ENCODE measurements at regions not wholly inside any gene's neighbourhood (a gene's known extent, or its start where the extent isn't known, plus 50 kb on each side); places are given as distances from the start of the nearest gene placed in this dataset.

GRCh38 chr5:117793963-117794362, 1194.4 kb downstream of the DTWD2 start:
- H3K9me2 ChIP-seq (replicated peaks; ENCODE audit: insufficient read depth, low read length) = no peaks in the 10 kb centered on the region
- DNase-seq = no peak
- H2AFZ ChIP-seq (ENCODE audit: low read length) = no peak overlapping the region
- H3K27ac ChIP-seq (ENCODE audit: low read length) = no peak overlapping the region
- no peak overlapping the region for H3K4me3 ChIP-seq (ENCODE audit: low read length)
- no peaks in the 10 kb centered on the region for H3K79me2 ChIP-seq (ENCODE audit: low read length)
- no peaks in the 10 kb centered on the region for H3K36me3 ChIP-seq (replicated peaks; ENCODE audit: insufficient read depth, low read length)
- H3K4me2 ChIP-seq (ENCODE audit: low read depth, low read length) = no peak overlapping the region
- no peaks in the 10 kb centered on the region for H3F3A ChIP-seq (ENCODE audit: insufficient read depth, low read length)
- H3K9ac ChIP-seq (ENCODE audit: low read length) = no peak overlapping the region
- TF ChIP-seq EZH2 (optimal IDR thresholded peaks at IDR 0.05; ENCODE audit: low read depth, low read length) (no peak), EZH2phosphoT487 (IDR thresholded peaks at IDR 0.05; ENCODE audit: low read length) (no peak)
- TF ChIP-seq, protein P1, sequence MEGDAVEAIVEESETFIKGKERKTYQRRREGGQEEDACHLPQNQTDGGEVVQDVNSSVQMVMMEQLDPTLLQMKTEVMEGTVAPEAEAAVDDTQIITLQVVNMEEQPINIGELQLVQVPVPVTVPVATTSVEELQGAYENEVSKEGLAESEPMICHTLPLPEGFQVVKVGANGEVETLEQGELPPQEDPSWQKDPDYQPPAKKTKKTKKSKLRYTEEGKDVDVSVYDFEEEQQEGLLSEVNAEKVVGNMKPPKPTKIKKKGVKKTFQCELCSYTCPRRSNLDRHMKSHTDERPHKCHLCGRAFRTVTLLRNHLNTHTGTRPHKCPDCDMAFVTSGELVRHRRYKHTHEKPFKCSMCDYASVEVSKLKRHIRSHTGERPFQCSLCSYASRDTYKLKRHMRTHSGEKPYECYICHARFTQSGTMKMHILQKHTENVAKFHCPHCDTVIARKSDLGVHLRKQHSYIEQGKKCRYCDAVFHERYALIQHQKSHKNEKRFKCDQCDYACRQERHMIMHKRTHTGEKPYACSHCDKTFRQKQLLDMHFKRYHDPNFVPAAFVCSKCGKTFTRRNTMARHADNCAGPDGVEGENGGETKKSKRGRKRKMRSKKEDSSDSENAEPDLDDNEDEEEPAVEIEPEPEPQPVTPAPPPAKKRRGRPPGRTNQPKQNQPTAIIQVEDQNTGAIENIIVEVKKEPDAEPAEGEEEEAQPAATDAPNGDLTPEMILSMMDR (IDR thresholded peaks at IDR 0.05; ENCODE audit: low read length) = no peak
- H4K20me1 ChIP-seq (ENCODE audit: insufficient read depth, low read length) = no peaks in the 10 kb centered on the region
- no peaks in the 10 kb centered on the region for H3K9me3 ChIP-seq (replicated peaks; ENCODE audit: insufficient read depth, low read length)
- H3K27me3 ChIP-seq (replicated peaks; ENCODE audit: insufficient read depth, low read length) = no peaks in the 10 kb centered on the region
- no peaks in the 10 kb centered on the region for H3K4me1 ChIP-seq (ENCODE audit: low read length)

DNA sequence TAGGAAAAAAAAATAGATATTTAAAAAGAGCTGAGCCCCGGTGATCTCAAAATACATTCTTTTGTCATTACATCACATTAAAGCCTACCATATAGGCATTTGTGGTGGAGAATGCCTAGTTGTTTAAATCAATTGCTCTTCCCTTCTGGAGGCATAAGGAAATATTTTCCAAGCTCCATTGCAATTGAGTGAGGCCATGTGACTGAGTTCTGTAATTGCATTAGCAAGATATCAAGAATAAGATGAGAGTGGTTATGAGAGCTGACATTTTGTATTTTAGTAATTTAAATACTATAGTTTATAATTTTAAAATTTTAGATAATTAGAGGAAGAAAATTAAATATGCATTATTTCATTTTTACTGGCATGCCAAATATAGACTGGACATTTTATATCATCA, 1195.9 kb downstream of the DTWD2 start:
- no peak overlapping the region for H3K4me3 ChIP-seq (ENCODE audit: low read length)
- H3K9me2 ChIP-seq (replicated peaks; ENCODE audit: insufficient read depth, low read length) = no peaks in the 10 kb centered on the region
- H3K4me2 ChIP-seq (ENCODE audit: low read depth, low read length) = no peak overlapping the region
- no peaks in the 10 kb centered on the region for H3K27me3 ChIP-seq (replicated peaks; ENCODE audit: insufficient read depth, low read length)
- TF ChIP-seq EZH2 (optimal IDR thresholded peaks at IDR 0.05; ENCODE audit: low read depth, low read length) (no peak), EZH2phosphoT487 (IDR thresholded peaks at IDR 0.05; ENCODE audit: low read length) (no peak)
- TF ChIP-seq, protein P1 (IDR thresholded peaks at IDR 0.05; ENCODE audit: low read length) = no peak
- H3K27ac ChIP-seq (ENCODE audit: low read length) = no peak overlapping the region
- no peaks in the 10 kb centered on the region for H3K36me3 ChIP-seq (replicated peaks; ENCODE audit: insufficient read depth, low read length)
- no peaks in the 10 kb centered on the region for H3K9me3 ChIP-seq (replicated peaks; ENCODE audit: insufficient read depth, low read length)
- H3K4me1 ChIP-seq (ENCODE audit: low read length) = no peaks in the 10 kb centered on the region
- no peak for DNase-seq
- H3K9ac ChIP-seq (ENCODE audit: low read length) = no peak overlapping the region
- no peaks in the 10 kb centered on the region for H4K20me1 ChIP-seq (ENCODE audit: insufficient read depth, low read length)
- H3F3A ChIP-seq (ENCODE audit: insufficient read depth, low read length) = no peaks in the 10 kb centered on the region
- H2AFZ ChIP-seq (ENCODE audit: low read length) = no peak overlapping the region
- no peaks in the 10 kb centered on the region for H3K79me2 ChIP-seq (ENCODE audit: low read length)

GRCh38 chr5:117788596-117788995, 1199.8 kb downstream of the DTWD2 start:
- Histone ChIP-seq H3K4me1 (ENCODE audit: low read length) (no peaks in the 10 kb centered on the region), H4K20me1 (ENCODE audit: insufficient read depth, low read length) (no peaks in the 10 kb centered on the region), H3K4me3 (ENCODE audit: low read length) (no peak overlapping the region), H3K9me2 (replicated peaks; ENCODE audit: insufficient read depth, low read length) (no peaks in the 10 kb centered on the region), H3K27ac (ENCODE audit: low read length) (no peak overlapping the region), H3K79me2 (ENCODE audit: low read length) (no peaks in the 10 kb centered on the region), H2AFZ (ENCODE audit: low read length) (no peak overlapping the region), H3K27me3 (replicated peaks; ENCODE audit: insufficient read depth, low read length) (no peaks in the 10 kb centered on the region), H3K4me2 (ENCODE audit: low read depth, low read length) (no peak overlapping the region), H3K9ac (ENCODE audit: low read length) (no peak overlapping the region), H3K9me3 (replicated peaks; ENCODE audit: insufficient read depth, low read length) (no peaks in the 10 kb centered on the region), H3K36me3 (replicated peaks; ENCODE audit: insufficient read depth, low read length) (no peaks in the 10 kb centered on the region), H3F3A (ENCODE audit: insufficient read depth, low read length) (no peaks in the 10 kb centered on the region)
- DNase-seq = no peak
- no peak for TF ChIP-seq EZH2 (optimal IDR thresholded peaks at IDR 0.05; ENCODE audit: low read depth, low read length)
- TF ChIP-seq, protein P1 (IDR thresholded peaks at IDR 0.05; ENCODE audit: low read length) = no peak
- TF ChIP-seq EZH2phosphoT487 (IDR thresholded peaks at IDR 0.05; ENCODE audit: low read length) = no peak
